Left ventricle myocardium inferior (tissue), 1 donor: ENCODE measurements at regions not wholly inside any gene's neighbourhood (a gene's known extent, or its start where the extent isn't known, plus 50 kb on each side); places are given as distances from the start of the nearest gene placed in this dataset.

Source experiments
- DNase-seq: peaks from one replicate; pipeline ENCODE4 v3.0.0-alpha.2; 2020
- H3K27ac ChIP-seq: fragments of 200-600 bp; replicated peaks from 2 replicates; pipeline ENCODE4 v1.8.0; 2021
- H3K27me3 ChIP-seq: fragments of 200-600 bp; 2 replicates; pipeline ENCODE4 v1.8.0; 2021; ENCODE audit warnings: low read depth
- H3K36me3 ChIP-seq: fragments of 200-600 bp; 2 replicates; pipeline ENCODE4 v1.8.0; 2021
- H3K4me1 ChIP-seq: fragments of 200-600 bp; 2 replicates; pipeline ENCODE4 v1.8.0; 2021
- H3K4me3 ChIP-seq: fragments of 200-600 bp; 2 replicates; pipeline ENCODE4 v1.8.0; 2021; ENCODE audit warnings: mild to moderate bottlenecking, moderate library complexity
- H3K9me3 ChIP-seq: fragments of 200-600 bp; replicated peaks from 2 replicates; pipeline ENCODE4 v1.8.0; 2021
- intact Hi-C: fragments of 100-400 bp; cut with micrococcal nuclease; formaldehyde crosslinking; loops from one replicate; pipeline ENCODE4 v1.11.0; 2022
- TF ChIP-seq, protein P1 (sequence below): fragments of 200-600 bp; IDR thresholded peaks from 2 replicates; pipeline ENCODE4 v1.8.0; 2021; ENCODE audit warnings: antibody characterized with exemption, mild to moderate bottlenecking, borderline replicate concordance
- donor health status: DM: no; HTN: yes; CAD: no; lungs with severe emphysema.

DNA sequence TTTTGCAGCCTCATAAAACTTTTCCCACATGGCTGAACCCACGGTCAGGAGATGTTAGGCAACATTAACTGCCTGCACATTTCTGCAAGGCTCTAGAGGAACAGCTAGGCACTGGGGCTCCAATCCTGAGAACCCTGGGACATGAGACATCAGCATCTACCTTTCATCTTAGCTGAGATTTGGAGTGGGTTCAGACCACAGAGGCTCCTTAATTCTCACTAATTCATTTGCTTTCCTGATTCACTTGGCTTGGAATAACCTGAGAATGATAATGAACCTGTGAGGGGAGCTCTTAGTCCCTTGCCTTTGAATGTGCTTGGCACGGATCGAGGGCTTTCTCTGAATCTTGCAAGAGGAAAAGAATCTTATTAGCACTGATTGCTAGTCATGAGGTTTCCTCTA, 266.2 kb downstream of the FIGN start:
- Histone ChIP-seq H3K27me3 (no peaks in the 10 kb centered on the region), H3K4me1 (peaks cover 39% of the 10 kb centered on the region), H3K27ac (no peak overlapping the region), H3K36me3 (no peaks in the 10 kb centered on the region), H3K9me3 (no peaks in the 10 kb centered on the region), H3K4me3 (no peak overlapping the region)
- DNase-seq = no peak
- TF ChIP-seq, protein P1, sequence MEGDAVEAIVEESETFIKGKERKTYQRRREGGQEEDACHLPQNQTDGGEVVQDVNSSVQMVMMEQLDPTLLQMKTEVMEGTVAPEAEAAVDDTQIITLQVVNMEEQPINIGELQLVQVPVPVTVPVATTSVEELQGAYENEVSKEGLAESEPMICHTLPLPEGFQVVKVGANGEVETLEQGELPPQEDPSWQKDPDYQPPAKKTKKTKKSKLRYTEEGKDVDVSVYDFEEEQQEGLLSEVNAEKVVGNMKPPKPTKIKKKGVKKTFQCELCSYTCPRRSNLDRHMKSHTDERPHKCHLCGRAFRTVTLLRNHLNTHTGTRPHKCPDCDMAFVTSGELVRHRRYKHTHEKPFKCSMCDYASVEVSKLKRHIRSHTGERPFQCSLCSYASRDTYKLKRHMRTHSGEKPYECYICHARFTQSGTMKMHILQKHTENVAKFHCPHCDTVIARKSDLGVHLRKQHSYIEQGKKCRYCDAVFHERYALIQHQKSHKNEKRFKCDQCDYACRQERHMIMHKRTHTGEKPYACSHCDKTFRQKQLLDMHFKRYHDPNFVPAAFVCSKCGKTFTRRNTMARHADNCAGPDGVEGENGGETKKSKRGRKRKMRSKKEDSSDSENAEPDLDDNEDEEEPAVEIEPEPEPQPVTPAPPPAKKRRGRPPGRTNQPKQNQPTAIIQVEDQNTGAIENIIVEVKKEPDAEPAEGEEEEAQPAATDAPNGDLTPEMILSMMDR = no peak
- intact Hi-C loops = no loop called here

DNA sequence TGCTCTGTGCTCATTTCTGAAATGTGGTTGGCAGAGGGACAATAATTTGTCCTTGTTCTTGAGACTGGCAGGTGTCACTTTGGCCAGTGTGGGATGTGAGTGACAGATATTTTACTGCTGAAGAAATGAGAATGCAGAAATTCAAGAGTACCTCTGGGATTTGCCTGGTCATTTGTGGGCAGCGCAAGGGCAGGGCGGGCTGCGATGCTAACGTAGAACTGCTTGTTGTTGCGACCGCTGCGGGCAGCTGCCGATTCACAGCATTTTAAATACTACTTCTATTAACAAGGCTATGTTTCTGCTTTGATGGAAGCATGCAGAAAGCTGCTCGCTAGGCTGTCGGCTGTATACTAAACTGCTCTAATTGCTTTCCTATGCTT, 268.6 kb downstream of the FIGN start:
- no peaks in the 10 kb centered on the region for H3K27me3 ChIP-seq
- H3K27ac ChIP-seq = no peak overlapping the region
- intact Hi-C loops = no loop called here
- TF ChIP-seq, protein P1 = no peak
- no peaks in the 10 kb centered on the region for H3K36me3 ChIP-seq
- DNase-seq = no peak
- peaks cover 35% of the 10 kb centered on the region for H3K4me1 ChIP-seq
- H3K9me3 ChIP-seq = no peaks in the 10 kb centered on the region
- H3K4me3 ChIP-seq = no peak overlapping the region

DNA sequence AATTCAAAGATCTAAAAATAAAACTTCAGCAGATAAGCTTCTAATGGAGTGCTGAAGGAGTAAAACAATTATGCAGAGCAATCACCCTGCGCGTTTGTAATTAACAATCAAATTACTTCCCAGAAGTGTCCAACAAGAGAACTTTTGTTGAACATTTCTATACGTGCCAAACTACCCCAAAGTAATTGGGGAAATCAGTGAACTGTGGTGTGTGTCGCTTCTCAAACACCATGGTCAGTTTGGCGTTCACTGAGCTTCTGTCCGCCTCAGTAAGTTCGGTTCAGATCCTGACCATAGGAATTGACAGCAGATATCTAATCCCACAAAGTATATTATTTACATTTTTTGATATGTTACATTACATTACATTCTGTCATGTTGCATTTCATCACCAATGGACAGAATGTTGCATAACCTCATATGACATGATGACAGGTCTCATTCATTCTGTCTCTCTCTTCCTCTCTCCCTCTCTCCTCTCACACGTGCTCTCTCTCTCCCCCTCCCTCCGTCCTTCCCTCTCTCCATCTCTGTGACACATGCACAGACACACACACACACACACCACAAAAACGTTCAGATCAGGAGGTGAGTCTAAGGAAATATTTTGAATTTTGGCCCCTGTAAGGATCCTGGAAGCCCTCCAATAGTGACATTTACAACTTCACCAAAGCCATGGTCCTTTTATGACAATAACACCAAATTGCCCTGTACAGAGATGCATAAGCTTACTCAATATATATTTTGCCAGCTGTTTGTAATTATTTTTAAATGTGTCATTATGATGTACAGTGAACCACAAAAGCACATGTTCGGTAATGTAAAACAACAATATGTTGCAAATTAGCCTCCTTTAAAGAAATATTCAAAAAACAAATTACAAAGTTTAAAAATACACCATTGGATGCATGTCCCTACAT, 269.2 kb downstream of the FIGN start:
- no peak overlapping the region for H3K27ac ChIP-seq
- TF ChIP-seq, protein P1 = no peak
- no peaks in the 10 kb centered on the region for H3K27me3 ChIP-seq
- no peak overlapping the region for H3K4me3 ChIP-seq
- no peaks in the 10 kb centered on the region for H3K36me3 ChIP-seq
- H3K9me3 ChIP-seq = no peaks in the 10 kb centered on the region
- peaks cover 30% of the 10 kb centered on the region for H3K4me1 ChIP-seq
- intact Hi-C loops = no loop called here
- DNase-seq = no peak

DNA sequence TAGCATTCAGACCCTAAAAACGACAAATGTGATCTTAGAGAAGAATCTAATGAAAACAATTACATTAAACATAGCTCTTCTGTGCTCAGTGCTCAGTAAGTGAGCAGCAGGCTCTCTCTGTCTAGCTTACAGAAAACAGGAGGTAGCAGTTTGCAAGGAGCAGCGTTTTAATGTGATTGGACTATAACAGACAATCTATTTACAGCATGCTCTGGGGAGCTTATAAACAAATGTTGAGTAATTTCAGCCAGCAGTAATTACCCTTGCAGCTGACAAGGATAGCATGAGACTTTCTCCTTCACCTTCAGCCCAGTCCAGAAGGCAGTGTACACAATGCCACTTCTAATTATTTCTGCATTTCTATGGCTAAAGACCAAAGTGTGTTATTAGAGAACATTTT, 270.4 kb downstream of the FIGN start:
- H3K4me3 ChIP-seq = no peak overlapping the region
- H3K9me3 ChIP-seq = no peaks in the 10 kb centered on the region
- DNase-seq = no peak
- H3K4me1 ChIP-seq = peaks cover 30% of the 10 kb centered on the region
- intact Hi-C loops = no loop called here
- no peaks in the 10 kb centered on the region for H3K36me3 ChIP-seq
- TF ChIP-seq, protein P1 = no peak
- H3K27me3 ChIP-seq = no peaks in the 10 kb centered on the region
- no peak overlapping the region for H3K27ac ChIP-seq

DNA sequence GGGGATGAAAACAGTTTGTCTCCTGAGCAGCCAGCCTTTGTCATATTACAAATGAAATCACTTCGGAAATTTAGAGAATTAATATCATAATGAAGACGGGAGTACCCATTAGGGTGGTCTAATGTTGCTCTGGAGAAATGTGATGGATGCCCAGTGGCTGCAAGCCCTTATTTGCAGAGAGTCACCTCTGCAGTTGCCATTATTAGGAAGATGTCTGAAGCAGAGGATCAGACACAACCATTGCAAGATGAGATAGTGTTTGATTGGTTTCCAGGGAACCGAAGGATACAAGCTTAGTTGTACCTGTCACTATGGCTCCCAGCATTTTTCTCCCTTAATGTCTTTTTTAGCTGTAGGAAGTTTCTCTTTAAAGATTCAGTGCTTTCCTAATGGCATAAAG, 272.4 kb downstream of the FIGN start:
- Histone ChIP-seq H3K4me1 (peaks cover 20% of the 10 kb centered on the region), H3K27me3 (no peaks in the 10 kb centered on the region), H3K27ac (no peak overlapping the region), H3K36me3 (no peaks in the 10 kb centered on the region), H3K4me3 (no peak overlapping the region), H3K9me3 (no peaks in the 10 kb centered on the region)
- intact Hi-C loops = no loop called here
- no peak for DNase-seq
- TF ChIP-seq, protein P1 = no peak
